Thoracic aorta (tissue), 2 donors: ENCODE measurements at regions not wholly inside any gene's neighbourhood (a gene's known extent, or its start where the extent isn't known, plus 50 kb on each side); places are given as distances from the start of the nearest gene placed in this dataset.

Source experiments
- ATAC-seq: fragments of 150-250 bp; one replicate; pipeline ENCODE4 v1.8.0; 2017; ENCODE audit warnings: low read depth; ENCODE audit not compliant: insufficient number of reproducible peaks, low FRiP score
- DNase-seq: peaks from one replicate; pipeline ENCODE4 v3.0.0-alpha.2; 2020; ENCODE audit warnings: low spot score
- H3K27ac ChIP-seq, 2 donors: fragments of 200-600 bp; sonication (generic); 1 replicate in 1 of 2; 2 replicates in 1 of 2; pipeline ENCODE4 v1.5.1; 2016; ENCODE audit warnings: mild to moderate bottlenecking in 2 of 2, moderate library complexity in 2 of 2
- H3K27me3 ChIP-seq: fragments of 200-600 bp; sonication (generic); replicated peaks from 2 replicates; pipeline ENCODE4 v1.6.0; 2016; ENCODE audit warnings: mild to moderate bottlenecking; ENCODE audit not compliant: insufficient read depth
- H3K36me3 ChIP-seq: fragments of 200-600 bp; sonication (generic); one replicate; pipeline ENCODE4 v1.5.1; 2016
- H3K4me1 ChIP-seq, 2 donors: fragments of 200-600 bp; sonication (generic); 1 replicate in 1 of 2; 2 replicates in 1 of 2; pipeline versions ENCODE4 v1.5.1 to v1.6.0; 2016; ENCODE audit warnings: low read depth in 2 of 2, mild to moderate bottlenecking in 1 of 2; ENCODE audit not compliant: control insufficient read depth in 1 of 2
- H3K4me3 ChIP-seq: fragments of 200-600 bp; sonication (generic); 2 replicates; pipeline ENCODE4 v1.5.1; 2016; ENCODE audit warnings: mild to moderate bottlenecking
- H3K9me3 ChIP-seq: fragments of 200-600 bp; sonication (generic); 2 replicates; pipeline ENCODE4 v1.5.1; 2016
- CTCF ChIP-seq: fragments of 200-600 bp; sonication (generic); IDR thresholded peaks from one replicate; pipeline ENCODE4 v1.5.1; 2019; ENCODE audit warnings: antibody characterized with exemption

- H3K36me3 ChIP-seq, result no peaks in the 10 kb centered on the region
- no peaks in the 10 kb centered on the region for H3K27me3 ChIP-seq
- H3K27ac ChIP-seq, result no peak overlapping the region
- H3K4me3 ChIP-seq, result no peak overlapping the region
- no peak for ATAC-seq
- H3K4me1 ChIP-seq, result no peaks in the 10 kb centered on the region
- no peaks in the 10 kb centered on the region for H3K9me3 ChIP-seq
- DNase-seq, result no peak
- TF ChIP-seq CTCF, result no peak
Measured at GRCh38 chr7:96481796-96482195, 159.9 kb upstream of the SLC25A13 start.

GRCh38 chr7:96479015-96479645, 157.2 kb upstream of the SLC25A13 start:
- no peak for TF ChIP-seq CTCF
- DNase-seq, result no peak
- H3K4me1 ChIP-seq, result no peaks in the 10 kb centered on the region
- H3K4me3 ChIP-seq, result no peak overlapping the region
- H3K27ac ChIP-seq, result no peak overlapping the region
- H3K36me3 ChIP-seq, result no peaks in the 10 kb centered on the region
- no peak for ATAC-seq
- H3K27me3 ChIP-seq, result no peaks in the 10 kb centered on the region
- H3K9me3 ChIP-seq, result no peaks in the 10 kb centered on the region

GRCh38 chr7:96471606-96472005, 149.7 kb upstream of the SLC25A13 start:
- no peak overlapping the region for H3K27ac ChIP-seq
- H3K4me3 ChIP-seq, result no peak overlapping the region
- TF ChIP-seq CTCF, result no peak
- no peak for DNase-seq
- H3K4me1 ChIP-seq, result no peaks in the 10 kb centered on the region
- ATAC-seq, result no peak
- H3K36me3 ChIP-seq, result no peaks in the 10 kb centered on the region
- no peaks in the 10 kb centered on the region for H3K9me3 ChIP-seq
- no peaks in the 10 kb centered on the region for H3K27me3 ChIP-seq

GRCh38 chr7:96452146-96452545, 130.2 kb upstream of the SLC25A13 start:
- Histone ChIP-seq H3K4me3 (no peak overlapping the region), H3K27ac (no peak overlapping the region), H3K27me3 (no peaks in the 10 kb centered on the region), H3K36me3 (no peaks in the 10 kb centered on the region), H3K9me3 (no peaks in the 10 kb centered on the region), H3K4me1 (no peaks in the 10 kb centered on the region)
- no peak for TF ChIP-seq CTCF
- no peak for DNase-seq
- ATAC-seq, result no peak

GRCh38 chr7:96449094-96449493, 127.2 kb upstream of the SLC25A13 start:
- DNase-seq (no peak), ATAC-seq (no peak)
- H3K36me3 ChIP-seq, result no peaks in the 10 kb centered on the region
- H3K4me3 ChIP-seq, result no peak overlapping the region
- no peaks in the 10 kb centered on the region for H3K9me3 ChIP-seq
- no peak for TF ChIP-seq CTCF
- H3K27me3 ChIP-seq, result no peaks in the 10 kb centered on the region
- no peaks in the 10 kb centered on the region for H3K4me1 ChIP-seq
- H3K27ac ChIP-seq, result no peak overlapping the region
